Neural cell (in vitro differentiated cells): ENCODE measurements at regions not wholly inside any gene's neighbourhood (a gene's known extent, or its start where the extent isn't known, plus 50 kb on each side); places are given as distances from the start of the nearest gene placed in this dataset.

Experiments
- H2AFZ ChIP-seq: fragments of 200-600, 300-800 bp; sonication (generic), shearing (Covaris generic); 2 replicates; pipeline ENCODE4 v1.6.0; 2014; ENCODE audit warnings: low read depth, mild to moderate bottlenecking, antibody characterized with exemption, low read length, moderate library complexity
- H3F3A ChIP-seq: fragments of 200-600 bp; shearing (Covaris generic); 2 replicates; pipeline ENCODE4 v1.6.1; 2016; ENCODE audit warnings: mild to moderate bottlenecking, moderate library complexity, mixed read lengths, antibody characterized with exemption, low read length; ENCODE audit not compliant: insufficient read depth, poor library complexity, severe bottlenecking
- H3K27ac ChIP-seq: fragments of 200-600, 300-800 bp; sonication (generic), shearing (Covaris generic); 2 replicates; pipeline ENCODE4 v1.5.1; 2014; ENCODE audit warnings: mild to moderate bottlenecking, low read length, moderate library complexity
- H3K27me3 ChIP-seq: fragments of 300-800, 200-600 bp; sonication (generic), shearing (Covaris generic); 2 replicates; pipeline ENCODE4 v1.6.0; 2014; ENCODE audit warnings: mild to moderate bottlenecking, low read depth, low read length, moderate library complexity; ENCODE audit not compliant: insufficient read depth
- H3K36me3 ChIP-seq: fragments of 300-800, 200-600 bp; sonication (generic), shearing (Covaris generic); 2 replicates; pipeline ENCODE4 v1.5.1; 2014; ENCODE audit warnings: mild to moderate bottlenecking, antibody characterized with exemption, low read length, moderate library complexity; ENCODE audit not compliant: insufficient read depth
- H3K4me2 ChIP-seq: fragments of 300-800, 200-600 bp; sonication (generic), shearing (Covaris generic); 2 replicates; pipeline ENCODE4 v1.6.0; 2014; ENCODE audit warnings: mild to moderate bottlenecking, low read length
- H3K4me3 ChIP-seq: fragments of 300-800, 200-600 bp; sonication (generic), shearing (Covaris generic); 2 replicates; pipeline ENCODE4 v1.5.1; 2014; ENCODE audit warnings: mild to moderate bottlenecking, low read length, moderate library complexity
- H3K79me2 ChIP-seq: fragments of 200-600 bp; shearing (Covaris generic); replicated peaks from 2 replicates; pipeline ENCODE4 v1.6.0; 2014; ENCODE audit warnings: mild to moderate bottlenecking, low read length, moderate library complexity; ENCODE audit not compliant: insufficient read depth
- H3K9ac ChIP-seq: fragments of 300-800, 200-600 bp; sonication (generic), shearing (Covaris generic); 2 replicates; pipeline ENCODE4 v1.6.1; 2016; ENCODE audit warnings: mild to moderate bottlenecking, low read length, mixed read lengths
- H3K9me2 ChIP-seq: fragments of 200-600 bp; shearing (Covaris generic); 2 replicates; pipeline ENCODE4 v1.6.1; 2016; ENCODE audit warnings: mild to moderate bottlenecking, low read length, mixed read lengths; ENCODE audit not compliant: insufficient read depth
- H3K9me3 ChIP-seq: fragments of 200-600, 300-800 bp; sonication (generic), shearing (Covaris generic); 2 replicates; pipeline ENCODE4 v1.6.1; 2016; ENCODE audit warnings: mild to moderate bottlenecking, mixed run types, low read length, moderate library complexity, mixed read lengths
- H4K20me1 ChIP-seq: fragments of 200-600 bp; shearing (Covaris generic); 2 replicates; pipeline ENCODE4 v1.6.1; 2016; ENCODE audit warnings: mild to moderate bottlenecking, mixed run types; ENCODE audit not compliant: insufficient read depth
- CTCF ChIP-seq: fragments of 450-650 bp; IDR thresholded peaks from 2 replicates; pipeline ENCODE4 v1.5.1; 2014; ENCODE audit warnings: antibody characterized with exemption, mild to moderate bottlenecking, moderate library complexity; ENCODE audit not compliant: poor library complexity, severe bottlenecking
- EP300 ChIP-seq: fragments of 450-650 bp; conservative IDR thresholded peaks from 2 replicates; pipeline ENCODE4 v1.6.1; 2014; ENCODE audit warnings: antibody characterized with exemption, mild to moderate bottlenecking, moderate library complexity; ENCODE audit not compliant: poor library complexity, severe bottlenecking
- EZH2 ChIP-seq: fragments of 200-600, 300-800 bp; shearing (Covaris generic), sonication (generic); IDR thresholded peaks from 2 replicates; pipeline ENCODE4 v1.6.1; 2014; ENCODE audit warnings: antibody characterized with exemption, low read length, borderline replicate concordance, mild to moderate bottlenecking; ENCODE audit not compliant: insufficient read depth, poor library complexity, severe bottlenecking
- MXI1 ChIP-seq: fragments of 450-650 bp; conservative IDR thresholded peaks from 2 replicates; pipeline ENCODE4 v1.6.1; 2014; ENCODE audit warnings: antibody characterized with exemption, mild to moderate bottlenecking; ENCODE audit not compliant: poor library complexity, severe bottlenecking
- POLR2AphosphoS5 ChIP-seq: IDR thresholded peaks from 2 replicates; pipeline ENCODE4 v1.6.1; 2012
- RAD21 ChIP-seq: fragments of 450-650 bp; conservative IDR thresholded peaks from 2 replicates; pipeline ENCODE4 v1.6.1; 2014; ENCODE audit warnings: antibody characterized with exemption, mild to moderate bottlenecking, moderate library complexity
- REST ChIP-seq: IDR thresholded peaks from 2 replicates; pipeline ENCODE4 v1.6.1; 2012; ENCODE audit warnings: borderline replicate concordance
- SMC3 ChIP-seq: fragments of 450-650 bp; conservative IDR thresholded peaks from 2 replicates; pipeline ENCODE4 v1.6.1; 2014; ENCODE audit warnings: antibody characterized with exemption, mild to moderate bottlenecking, moderate library complexity; ENCODE audit not compliant: poor library complexity
- TAF1 ChIP-seq: IDR thresholded peaks from 2 replicates; pipeline ENCODE4 v1.6.1; 2012; ENCODE audit warnings: low read depth

- H3K4me3 ChIP-seq, result no peak overlapping the region
- no peak overlapping the region for H3K27ac ChIP-seq
- H2AFZ ChIP-seq, result no peak overlapping the region
- no peaks in the 10 kb centered on the region for H3K9me3 ChIP-seq
- no peak for TF ChIP-seq SMC3
- TF ChIP-seq TAF1, result no peak
- H3K4me2 ChIP-seq, result no peak overlapping the region
- H3K27me3 ChIP-seq, result no peaks in the 10 kb centered on the region
- no peak overlapping the region for H3K9ac ChIP-seq
- no peaks in the 10 kb centered on the region for H3F3A ChIP-seq
- H3K36me3 ChIP-seq, result no peaks in the 10 kb centered on the region
- no peaks in the 10 kb centered on the region for H3K79me2 ChIP-seq
- no peaks in the 10 kb centered on the region for H3K9me2 ChIP-seq
- no peaks in the 10 kb centered on the region for H4K20me1 ChIP-seq
Measured at GRCh38 chr3:182083112-182083511, 371.4 kb downstream of the SOX2 start.

- H3K79me2 ChIP-seq, result no peaks in the 10 kb centered on the region
- no peak overlapping the region for H2AFZ ChIP-seq
- H3K9me3 ChIP-seq, result no peaks in the 10 kb centered on the region
- H3K9me2 ChIP-seq, result no peaks in the 10 kb centered on the region
- no peak overlapping the region for H3K9ac ChIP-seq
- no peak for TF ChIP-seq TAF1
- TF ChIP-seq RAD21, result no peak
- TF ChIP-seq REST, result no peak
- no peak for TF ChIP-seq SMC3
- TF ChIP-seq CTCF, result no peak
- no peak for TF ChIP-seq EZH2
- no peak for TF ChIP-seq MXI1
- no peak for TF ChIP-seq EP300
- TF ChIP-seq POLR2AphosphoS5, result no peak
- H3K4me2 ChIP-seq, result no peak overlapping the region
- H3F3A ChIP-seq, result no peaks in the 10 kb centered on the region
- no peaks in the 10 kb centered on the region for H3K36me3 ChIP-seq
- H3K27me3 ChIP-seq, result no peaks in the 10 kb centered on the region
- H3K27ac ChIP-seq, result no peak overlapping the region
- H3K4me3 ChIP-seq, result no peak overlapping the region
- no peaks in the 10 kb centered on the region for H4K20me1 ChIP-seq
Measured at GRCh38 chr3:182092662-182093262, 381.0 kb downstream of the SOX2 start.

GRCh38 chr3:182094321-182094720 lies 382.6 kb downstream of the SOX2 start:
- no peaks in the 10 kb centered on the region for H3K27me3 ChIP-seq
- H3K36me3 ChIP-seq, result no peaks in the 10 kb centered on the region

More at GRCh38 chr3:182094321-182094720, 382.6 kb downstream of the SOX2 start:
- Histone ChIP-seq H4K20me1 (no peaks in the 10 kb centered on the region), H3K4me2 (no peak overlapping the region), H3K79me2 (no peaks in the 10 kb centered on the region), H3K27ac (no peak overlapping the region), H3K9me2 (no peaks in the 10 kb centered on the region), H3K9me3 (no peaks in the 10 kb centered on the region), H3F3A (no peaks in the 10 kb centered on the region), H3K4me3 (no peak overlapping the region), H3K9ac (no peak overlapping the region), H2AFZ (no peak overlapping the region)
- TF ChIP-seq POLR2AphosphoS5 (no peak), SMC3 (no peak), RAD21 (no peak), CTCF (no peak), EP300 (no peak), EZH2 (no peak), MXI1 (no peak), TAF1 (no peak)
